AG04449 (cell line): ENCODE measurements at regions not wholly inside any gene's neighbourhood (a gene's known extent, or its start where the extent isn't known, plus 50 kb on each side); places are given as distances from the start of the nearest gene placed in this dataset.

Experiments
- CTCF ChIA-PET: fragments of 350-600 bp; formaldehyde crosslinking; extraction: SDS; loops from one replicate; lab custom pipeline; 2021; ENCODE audit warnings: antibody characterized with exemption; lab: Yijun Ruan, JAX
- POLR2A ChIA-PET: fragments of 400-600, 350-600 bp; formaldehyde crosslinking; extraction: SDS; loops from one replicate; lab custom pipeline; 2020; ENCODE audit warnings: antibody characterized with exemption, inconsistent platforms; lab: Yijun Ruan, JAX
- DNase-seq: peaks from one replicate; pipeline ENCODE4 v3.0.0-alpha.2; 2010; ENCODE audit warnings: low read depth, low spot score
- H3K4me3 ChIP-seq: 2 replicates; pipeline ENCODE4 v1.5.1; 2011; ENCODE audit warnings: low read depth, mild to moderate bottlenecking, control low read depth, low read length
- CTCF ChIP-seq: IDR thresholded peaks from one replicate; pipeline ENCODE4 v1.5.1; 2011; ENCODE audit warnings: mild to moderate bottlenecking, moderate library complexity, low read length, control low read depth, inconsistent platforms; ENCODE audit not compliant: insufficient read depth; ENCODE audit errors: missing control alignments

GRCh38 chrX:117641913-117642656 lies 474.5 kb downstream of the KLHL13 start:
- no peak for TF ChIP-seq CTCF
- no peak overlapping the region for H3K4me3 ChIP-seq
- ChIA-PET POLR2A (no interaction called here), CTCF (no interaction called here)
- no peak for DNase-seq

- no peak for TF ChIP-seq CTCF
- POLR2A ChIA-PET = no interaction called here
Measured at GRCh38 chrX:117636826-117637225, 479.8 kb downstream of the KLHL13 start.

GRCh38 chrX:117633277-117633676 lies 483.3 kb downstream of the KLHL13 start:
- no peak overlapping the region for H3K4me3 ChIP-seq
- no peak for TF ChIP-seq CTCF
- ChIA-PET CTCF (no interaction called here), POLR2A (no interaction called here)
- DNase-seq = no peak

More at GRCh38 chrX:117636826-117637225, 479.8 kb downstream of the KLHL13 start:
- CTCF ChIA-PET = no interaction called here
- no peak overlapping the region for H3K4me3 ChIP-seq
- DNase-seq = no peak

GRCh38 chrX:117628381-117628780 lies 488.2 kb downstream of the KLHL13 start:
- no peak for DNase-seq
- ChIA-PET POLR2A (no interaction called here), CTCF (no interaction called here)
- H3K4me3 ChIP-seq = no peak overlapping the region
- TF ChIP-seq CTCF = no peak

- no peak for DNase-seq
- TF ChIP-seq CTCF = no peak
- POLR2A ChIA-PET = no interaction called here
- H3K4me3 ChIP-seq = no peak overlapping the region
- CTCF ChIA-PET = no interaction called here
Measured at GRCh38 chrX:117610806-117611205, 505.8 kb downstream of the KLHL13 start.

GRCh38 chrX:117610049-117610448 lies 506.6 kb downstream of the KLHL13 start:
- POLR2A ChIA-PET = no interaction called here
- CTCF ChIA-PET = no interaction called here
- no peak for DNase-seq
- H3K4me3 ChIP-seq = no peak overlapping the region
- no peak for TF ChIP-seq CTCF
